Esophagus muscularis mucosa (tissue), 4 donors: ENCODE measurements at regions not wholly inside any gene's neighbourhood (a gene's known extent, or its start where the extent isn't known, plus 50 kb on each side); places are given as distances from the start of the nearest gene placed in this dataset.

Source experiments
- DNase-seq: peaks from one replicate; pipeline ENCODE4 v3.0.0-alpha.2; 2017; ENCODE audit errors: extremely low spot score
- H3K27ac ChIP-seq, 4 donors: fragments of 200-600 bp; sonication (generic); replicated peaks in 1 of 4; 1 replicate in 3 of 4; 2 replicates in 1 of 4; pipeline ENCODE4 v1.5.1; 2016 to 2019; ENCODE audit warnings: mild to moderate bottlenecking in 1 of 4
- H3K27me3 ChIP-seq, 4 donors: fragments of 200-600 bp; sonication (generic); one replicate each; pipeline versions ENCODE4 v1.5.1 to v1.6.0; 2016 to 2019
- H3K36me3 ChIP-seq, 4 donors: fragments of 200-600 bp; sonication (generic); one replicate each; pipeline ENCODE4 v1.5.1; 2016 to 2019
- H3K4me1 ChIP-seq, 4 donors: fragments of 200-600 bp; sonication (generic); one replicate each; pipeline ENCODE4 v1.5.1; 2016 to 2019
- H3K4me3 ChIP-seq, 4 donors: fragments of 200-600 bp; sonication (generic); 1 replicate in 2 of 4; 2 replicates in 2 of 4; pipeline ENCODE4 v1.5.1; 2016 to 2019; ENCODE audit warnings: mild to moderate bottlenecking in 4 of 4, moderate library complexity in 1 of 4
- H3K9me3 ChIP-seq, 4 donors: fragments of 200-600 bp; sonication (generic); 1 replicate in 3 of 4; 2 replicates in 1 of 4; pipeline ENCODE4 v1.5.1; 2016 to 2019
- CTCF ChIP-seq, 3 experiments: fragments of 200-600 bp in 2 of 3; fragments of 450-650 bp in 1 of 3; sonication (generic) in 2 of 3; IDR thresholded peaks; one replicate each; pipeline ENCODE4 v1.5.1; 2017 to 2019; ENCODE audit warnings: antibody characterized with exemption in 3 of 3, mild to moderate bottlenecking in 2 of 3, moderate library complexity in 1 of 3
- EP300 ChIP-seq: sonication (generic); formaldehyde crosslinking; IDR thresholded peaks from one replicate; pipeline ENCODE4 v1.6.1; 2017; ENCODE audit warnings: antibody characterized with exemption
- POLR2A ChIP-seq: fragments of 450-650 bp; IDR thresholded peaks from one replicate; pipeline ENCODE4 v1.6.1; 2017; ENCODE audit warnings: antibody characterized with exemption, moderate library complexity, mild to moderate bottlenecking, low read depth
- POLR2AphosphoS5 ChIP-seq, 2 donors: sonication (generic); formaldehyde crosslinking; IDR thresholded peaks; one replicate each; pipeline ENCODE4 v1.6.1; 2017; ENCODE audit warnings: antibody characterized with exemption in 2 of 2
- WGBS: methylation state at CpG from one replicate; pipeline ENCODE4 v1.1.5; 2018; 5-methylcytosine and 5-hydroxymethylcytosine counted together
- intact Hi-C: fragments of 100-400 bp; cut with DNase I; formaldehyde crosslinking; loops from one replicate; pipeline ENCODE4 v1.15.1; 2023

- Histone ChIP-seq H3K4me3 (no peak overlapping the region), H3K27ac (no peak overlapping the region), H3K4me1 (no peaks in the 10 kb centered on the region), H3K9me3 (no peaks in the 10 kb centered on the region), H3K27me3 (no peaks in the 10 kb centered on the region), H3K36me3 (no peaks in the 10 kb centered on the region)
- TF ChIP-seq POLR2AphosphoS5 (IDR thresholded peaks at IDR 0.05), result no peak
- TF ChIP-seq EP300, result no peak
- TF ChIP-seq POLR2A, result no peak
- no peak for TF ChIP-seq CTCF (IDR thresholded peaks at IDR 0.05)
- WGBS, result 72% methylated on average over 1 of the region's 1 CpG
- intact Hi-C loops, result no loop called here
- DNase-seq, result no peak
These were observed 1035.0 kb downstream of the SLC16A7 start for GRCh38 chr12:60630796-60631195.

DNA sequence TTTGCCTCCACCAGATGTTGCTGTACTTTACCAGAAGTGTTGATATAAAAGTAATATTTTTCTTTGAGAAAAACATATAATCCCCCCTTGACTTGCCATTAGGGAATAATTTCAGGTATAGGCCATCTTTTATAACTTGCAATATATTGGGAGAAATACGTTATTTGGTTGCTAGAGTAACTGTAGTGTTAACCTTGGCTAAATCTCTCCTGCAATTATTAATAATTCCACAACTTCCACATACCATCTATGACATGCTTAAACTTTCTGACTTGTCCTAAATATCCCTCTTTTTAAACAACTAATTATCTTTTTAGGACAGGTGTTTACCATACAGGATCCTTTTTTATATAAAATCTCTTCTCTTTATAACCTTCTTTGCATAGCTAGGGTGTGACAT, 1048.2 kb downstream of the SLC16A7 start:
- Histone ChIP-seq H3K36me3 (no peaks in the 10 kb centered on the region), H3K4me1 (no peaks in the 10 kb centered on the region), H3K27ac (no peak overlapping the region), H3K4me3 (no peak overlapping the region), H3K9me3 (peaks cover 0 to 4% (median 1%) of the 10 kb centered on the region in 4 donors), H3K27me3 (no peaks in the 10 kb centered on the region)
- 57% methylated on average over 1 of the region's 1 CpG for WGBS
- DNase-seq, result no peak
- intact Hi-C loops, result no loop called here
- TF ChIP-seq POLR2AphosphoS5 (IDR thresholded peaks at IDR 0.05) (no peak), EP300 (no peak), POLR2A (no peak), CTCF (IDR thresholded peaks at IDR 0.05) (no peak)

DNA sequence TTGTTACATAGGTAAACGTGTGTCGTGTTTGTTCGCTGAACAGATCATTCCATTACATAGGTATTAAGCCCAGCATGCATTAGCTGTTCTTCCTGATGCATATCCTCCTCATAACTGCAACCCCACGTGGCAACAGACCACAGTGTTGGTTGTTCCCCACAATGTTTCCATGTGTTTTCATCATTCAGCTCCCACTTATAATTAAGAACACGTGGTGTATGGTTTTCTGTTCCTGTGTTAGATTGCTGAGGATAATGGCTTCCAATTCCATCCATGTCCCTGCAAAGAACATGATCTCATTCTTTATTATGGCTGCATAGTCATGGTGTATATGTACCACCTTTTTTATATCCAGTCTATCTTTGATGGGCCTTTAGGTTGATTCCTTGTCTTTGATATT, 1071.1 kb downstream of the SLC16A7 start:
- no peak for TF ChIP-seq POLR2A
- TF ChIP-seq CTCF (IDR thresholded peaks at IDR 0.05), result no peak
- no peak for TF ChIP-seq EP300
- no peak for TF ChIP-seq POLR2AphosphoS5 (IDR thresholded peaks at IDR 0.05)
- Histone ChIP-seq H3K9me3 (peaks cover 0 to 4% (median 0%) of the 10 kb centered on the region in 4 donors), H3K4me1 (no peaks in the 10 kb centered on the region), H3K36me3 (no peaks in the 10 kb centered on the region), H3K27me3 (no peaks in the 10 kb centered on the region), H3K27ac (no peak overlapping the region), H3K4me3 (no peak overlapping the region)
- intact Hi-C loops, result no loop called here
- no peak for DNase-seq
- WGBS, result 78% methylated on average over 5 of the region's 5 CpGs

DNA sequence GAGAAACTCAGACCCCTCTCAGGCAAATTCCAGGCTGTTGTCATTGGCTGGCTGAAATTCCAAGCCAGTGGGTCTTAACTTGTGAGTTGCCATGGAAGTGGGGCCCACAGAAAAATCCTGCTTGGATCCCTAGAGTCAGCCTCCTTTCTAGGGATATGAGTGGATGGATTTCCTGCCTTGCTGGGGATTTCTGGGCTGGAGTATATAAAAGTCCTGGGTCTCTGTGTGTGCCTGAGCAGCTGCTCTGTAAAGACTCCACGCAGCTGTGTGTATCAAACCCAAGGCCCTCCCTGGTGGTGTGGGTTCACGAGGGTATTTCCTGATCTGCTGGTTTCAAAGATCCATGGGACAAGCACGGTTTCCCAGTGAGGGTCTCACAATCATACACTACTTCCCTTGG, 1077.1 kb downstream of the SLC16A7 start:
- H3K27me3 ChIP-seq, result no peaks in the 10 kb centered on the region
- H3K4me1 ChIP-seq, result no peaks in the 10 kb centered on the region
- no peak for TF ChIP-seq POLR2A
- peaks cover 0 to 4% (median 0%) of the 10 kb centered on the region in 4 donors for H3K9me3 ChIP-seq
- DNase-seq, result no peak
- H3K36me3 ChIP-seq, result no peaks in the 10 kb centered on the region
- 90% methylated on average over 3 of the region's 3 CpGs for WGBS
- intact Hi-C loops, result no loop called here
- no peak overlapping the region for H3K27ac ChIP-seq
- no peak overlapping the region for H3K4me3 ChIP-seq

DNA sequence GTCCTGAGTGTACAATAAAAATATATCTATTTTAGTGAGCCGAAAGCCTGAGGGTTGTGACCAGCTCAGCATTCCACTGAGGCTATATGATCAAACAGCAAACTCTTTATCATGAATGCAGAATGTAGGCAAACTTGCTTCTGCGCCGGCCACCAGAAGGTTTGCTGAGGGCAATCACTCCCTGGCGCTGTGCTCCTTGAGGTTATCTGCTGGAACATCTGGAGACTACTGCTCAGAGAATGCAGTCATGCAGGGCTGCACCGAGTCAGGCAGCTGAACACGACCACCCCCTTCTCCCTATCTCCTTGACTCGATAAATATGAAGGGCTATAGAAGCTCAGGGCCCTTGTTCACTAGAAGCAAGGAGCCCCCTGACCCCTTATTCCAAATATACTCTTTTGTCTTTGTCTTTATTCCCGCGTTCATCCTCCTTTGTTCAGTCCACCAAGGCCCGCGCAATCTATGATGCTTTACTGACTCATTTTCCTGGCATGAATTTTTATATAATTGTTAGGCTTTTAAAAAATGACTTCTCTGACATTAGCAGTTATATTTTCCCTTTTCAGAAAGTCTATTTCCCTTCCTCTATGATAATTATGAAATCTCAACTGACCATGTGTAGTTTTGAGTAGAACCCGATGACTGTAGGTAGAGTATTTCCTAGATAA, 1089.3 kb downstream of the SLC16A7 start:
- TF ChIP-seq EP300 (no peak), POLR2A (no peak), CTCF (IDR thresholded peaks at IDR 0.05) (no peak), POLR2AphosphoS5 (IDR thresholded peaks at IDR 0.05) (no peak)
- WGBS, result 88% methylated on average over 12 of the region's 12 CpGs
- Histone ChIP-seq H3K4me3 (no peak overlapping the region), H3K4me1 (no peaks in the 10 kb centered on the region), H3K27ac (no peak overlapping the region), H3K9me3 (no peaks in the 10 kb centered on the region), H3K27me3 (no peaks in the 10 kb centered on the region), H3K36me3 (no peaks in the 10 kb centered on the region)
- DNase-seq, result no peak
- intact Hi-C loops, result no loop called here
